ENCODE measurements at regions not wholly inside any gene's neighbourhood (a gene's known extent, or its start where the extent isn't known, plus 50 kb on each side); places are given as distances from the start of the nearest gene placed in this dataset.

DNA sequence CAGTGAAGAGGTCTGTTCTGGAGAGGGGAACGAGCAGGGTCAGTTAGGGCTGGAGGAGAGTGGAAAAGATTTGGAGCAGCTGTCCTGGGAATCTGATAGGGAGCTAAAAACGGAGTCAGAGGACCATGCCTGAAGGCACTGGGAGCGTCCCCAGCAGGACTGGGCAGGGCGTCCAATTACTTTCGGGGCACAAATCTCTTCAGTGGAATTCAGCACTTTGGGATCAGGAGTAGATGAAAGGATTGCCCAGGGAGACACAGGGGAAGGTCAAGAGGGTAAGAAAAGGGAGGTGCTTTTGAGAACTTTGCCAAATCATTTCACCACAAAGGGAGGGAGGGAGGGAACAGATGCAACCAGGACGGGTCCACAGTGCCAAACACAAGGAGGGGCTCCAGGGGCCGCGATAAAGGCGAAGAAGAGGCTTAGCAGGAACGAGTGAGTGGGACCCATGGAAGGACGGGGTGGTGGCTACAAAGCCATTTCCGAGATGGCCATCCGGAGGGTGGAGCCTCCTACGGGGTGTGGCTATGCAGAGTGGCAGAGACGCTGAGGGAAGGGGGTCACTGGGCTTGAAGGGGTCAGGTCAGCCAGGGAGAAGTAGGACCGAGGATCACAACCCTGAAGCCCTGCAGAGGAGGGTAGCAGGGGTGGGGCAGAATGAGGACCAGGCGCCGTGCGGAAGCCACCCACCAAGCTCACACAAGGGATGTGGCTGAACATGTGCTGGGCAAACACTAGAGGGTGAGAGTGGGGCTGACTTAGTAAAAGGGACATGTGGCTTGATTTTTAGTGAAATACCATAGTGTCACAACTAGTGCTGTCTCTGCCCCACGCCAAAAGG lies 180.0 kb upstream of the RREB1 start:
- TF ChIP-seq, protein P1, sequence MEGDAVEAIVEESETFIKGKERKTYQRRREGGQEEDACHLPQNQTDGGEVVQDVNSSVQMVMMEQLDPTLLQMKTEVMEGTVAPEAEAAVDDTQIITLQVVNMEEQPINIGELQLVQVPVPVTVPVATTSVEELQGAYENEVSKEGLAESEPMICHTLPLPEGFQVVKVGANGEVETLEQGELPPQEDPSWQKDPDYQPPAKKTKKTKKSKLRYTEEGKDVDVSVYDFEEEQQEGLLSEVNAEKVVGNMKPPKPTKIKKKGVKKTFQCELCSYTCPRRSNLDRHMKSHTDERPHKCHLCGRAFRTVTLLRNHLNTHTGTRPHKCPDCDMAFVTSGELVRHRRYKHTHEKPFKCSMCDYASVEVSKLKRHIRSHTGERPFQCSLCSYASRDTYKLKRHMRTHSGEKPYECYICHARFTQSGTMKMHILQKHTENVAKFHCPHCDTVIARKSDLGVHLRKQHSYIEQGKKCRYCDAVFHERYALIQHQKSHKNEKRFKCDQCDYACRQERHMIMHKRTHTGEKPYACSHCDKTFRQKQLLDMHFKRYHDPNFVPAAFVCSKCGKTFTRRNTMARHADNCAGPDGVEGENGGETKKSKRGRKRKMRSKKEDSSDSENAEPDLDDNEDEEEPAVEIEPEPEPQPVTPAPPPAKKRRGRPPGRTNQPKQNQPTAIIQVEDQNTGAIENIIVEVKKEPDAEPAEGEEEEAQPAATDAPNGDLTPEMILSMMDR (conservative IDR thresholded peaks at IDR 0.05), result no peak
- TF ChIP-seq ZFX (IDR thresholded peaks at IDR 0.05), result no peak
